Neural progenitor cell (in vitro differentiated cells): ENCODE measurements at regions not wholly inside any gene's neighbourhood (a gene's known extent, or its start where the extent isn't known, plus 50 kb on each side); places are given as distances from the start of the nearest gene placed in this dataset.

Experiments
- CTCF ChIP-seq: fragments of 200-600 bp; sonication (generic); IDR thresholded peaks from 2 replicates; pipeline ENCODE4 v1.5.1; 2017; ENCODE audit warnings: antibody characterized with exemption, mild to moderate bottlenecking
- EZH2phosphoT487 ChIP-seq: fragments of 200-600 bp; sonication (generic); IDR thresholded peaks from 2 replicates; pipeline ENCODE4 v1.6.1; 2017; ENCODE audit warnings: antibody characterized with exemption

DNA sequence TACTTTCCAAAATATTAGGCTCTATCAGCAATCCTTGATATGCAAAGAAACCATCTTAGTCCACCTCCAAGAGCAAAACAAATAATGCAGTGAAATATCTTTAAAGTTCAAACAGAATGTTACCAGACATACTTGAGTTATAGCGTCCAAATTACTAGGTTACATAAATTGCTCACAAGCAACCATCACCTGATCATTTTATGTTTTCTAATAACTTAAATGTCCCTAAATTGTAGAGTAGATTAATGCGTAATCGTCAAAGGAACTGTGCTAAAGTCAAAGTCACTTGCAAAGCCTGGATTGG lies 350.6 kb upstream of the ARGLU1 start:
- TF ChIP-seq CTCF (no peak), EZH2phosphoT487 (no peak)
